ENCODE measurements at regions not wholly inside any gene's neighbourhood (a gene's known extent, or its start where the extent isn't known, plus 50 kb on each side); places are given as distances from the start of the nearest gene placed in this dataset.

GRCh38 chr1:81439046-81439823 lies 361.5 kb upstream of the ADGRL2 start:
- DNase-seq (ENCODE audit: low read depth, low spot score): no peak

GRCh38 chr1:81437649-81438048 lies 363.1 kb upstream of the ADGRL2 start:
- DNase-seq (ENCODE audit: low read depth, low spot score): no peak

GRCh38 chr1:81437213-81437612 lies 363.5 kb upstream of the ADGRL2 start:
- DNase-seq (ENCODE audit: low read depth, low spot score): no peak

- DNase-seq (ENCODE audit: low read depth, low spot score): no peak
Observed at GRCh38 chr1:81435175-81435574, 365.6 kb upstream of the ADGRL2 start.

GRCh38 chr1:81433676-81434075 lies 367.1 kb upstream of the ADGRL2 start:
- DNase-seq (ENCODE audit: low read depth, low spot score): no peak

- DNase-seq (ENCODE audit: low read depth, low spot score): no peak
Observed at GRCh38 chr1:81432654-81433109, 368.1 kb upstream of the ADGRL2 start.

GRCh38 chr1:81432059-81432458 lies 368.7 kb upstream of the ADGRL2 start:
- no peak for DNase-seq (ENCODE audit: low read depth, low spot score)

GRCh38 chr1:81431624-81432000 lies 369.1 kb upstream of the ADGRL2 start:
- DNase-seq (ENCODE audit: low read depth, low spot score): no peak

- peak; percentile 52 for DNase-seq (ENCODE audit: low read depth, low spot score)
Observed at GRCh38 chr1:81430955-81431623, 369.6 kb upstream of the ADGRL2 start.

GRCh38 chr1:81430236-81430938 lies 370.3 kb upstream of the ADGRL2 start:
- DNase-seq (ENCODE audit: low read depth, low spot score): no peak

- DNase-seq (ENCODE audit: low read depth, low spot score): no peak
Observed at GRCh38 chr1:81428998-81429397, 371.7 kb upstream of the ADGRL2 start.

GRCh38 chr1:81424816-81425215 lies 375.9 kb upstream of the ADGRL2 start:
- no peak for DNase-seq (ENCODE audit: low read depth, low spot score)

GRCh38 chr1:81424061-81424460 lies 376.7 kb upstream of the ADGRL2 start:
- no peak for DNase-seq (ENCODE audit: low read depth, low spot score)

- DNase-seq (ENCODE audit: low read depth, low spot score): no peak
Observed at GRCh38 chr1:81420760-81421159, 380.0 kb upstream of the ADGRL2 start.

- peak; percentile 52 for DNase-seq (ENCODE audit: low read depth, low spot score)
Observed at GRCh38 chr1:81414488-81415015, 386.2 kb upstream of the ADGRL2 start.

GRCh38 chr1:81412954-81413353 lies 387.8 kb upstream of the ADGRL2 start:
- peak; percentile 23 for DNase-seq (ENCODE audit: low read depth, low spot score)

- DNase-seq (ENCODE audit: low read depth, low spot score): no peak
Observed at GRCh38 chr1:81410941-81411340, 389.8 kb upstream of the ADGRL2 start.

GRCh38 chr1:81410351-81410750 lies 390.4 kb upstream of the ADGRL2 start:
- DNase-seq (ENCODE audit: low read depth, low spot score): no peak

- DNase-seq (ENCODE audit: low read depth, low spot score): no peak
Observed at GRCh38 chr1:81409780-81410274, 390.9 kb upstream of the ADGRL2 start.

- no peak for DNase-seq (ENCODE audit: low read depth, low spot score)
Observed at GRCh38 chr1:81409262-81409661, 391.5 kb upstream of the ADGRL2 start.

- no peak for DNase-seq (ENCODE audit: low read depth, low spot score)
Observed at GRCh38 chr1:81408419-81408818, 392.3 kb upstream of the ADGRL2 start.
